ENCODE measurements at regions not wholly inside any gene's neighbourhood (a gene's known extent, or its start where the extent isn't known, plus 50 kb on each side); places are given as distances from the start of the nearest gene placed in this dataset.

- TF ChIP-seq, protein P1, sequence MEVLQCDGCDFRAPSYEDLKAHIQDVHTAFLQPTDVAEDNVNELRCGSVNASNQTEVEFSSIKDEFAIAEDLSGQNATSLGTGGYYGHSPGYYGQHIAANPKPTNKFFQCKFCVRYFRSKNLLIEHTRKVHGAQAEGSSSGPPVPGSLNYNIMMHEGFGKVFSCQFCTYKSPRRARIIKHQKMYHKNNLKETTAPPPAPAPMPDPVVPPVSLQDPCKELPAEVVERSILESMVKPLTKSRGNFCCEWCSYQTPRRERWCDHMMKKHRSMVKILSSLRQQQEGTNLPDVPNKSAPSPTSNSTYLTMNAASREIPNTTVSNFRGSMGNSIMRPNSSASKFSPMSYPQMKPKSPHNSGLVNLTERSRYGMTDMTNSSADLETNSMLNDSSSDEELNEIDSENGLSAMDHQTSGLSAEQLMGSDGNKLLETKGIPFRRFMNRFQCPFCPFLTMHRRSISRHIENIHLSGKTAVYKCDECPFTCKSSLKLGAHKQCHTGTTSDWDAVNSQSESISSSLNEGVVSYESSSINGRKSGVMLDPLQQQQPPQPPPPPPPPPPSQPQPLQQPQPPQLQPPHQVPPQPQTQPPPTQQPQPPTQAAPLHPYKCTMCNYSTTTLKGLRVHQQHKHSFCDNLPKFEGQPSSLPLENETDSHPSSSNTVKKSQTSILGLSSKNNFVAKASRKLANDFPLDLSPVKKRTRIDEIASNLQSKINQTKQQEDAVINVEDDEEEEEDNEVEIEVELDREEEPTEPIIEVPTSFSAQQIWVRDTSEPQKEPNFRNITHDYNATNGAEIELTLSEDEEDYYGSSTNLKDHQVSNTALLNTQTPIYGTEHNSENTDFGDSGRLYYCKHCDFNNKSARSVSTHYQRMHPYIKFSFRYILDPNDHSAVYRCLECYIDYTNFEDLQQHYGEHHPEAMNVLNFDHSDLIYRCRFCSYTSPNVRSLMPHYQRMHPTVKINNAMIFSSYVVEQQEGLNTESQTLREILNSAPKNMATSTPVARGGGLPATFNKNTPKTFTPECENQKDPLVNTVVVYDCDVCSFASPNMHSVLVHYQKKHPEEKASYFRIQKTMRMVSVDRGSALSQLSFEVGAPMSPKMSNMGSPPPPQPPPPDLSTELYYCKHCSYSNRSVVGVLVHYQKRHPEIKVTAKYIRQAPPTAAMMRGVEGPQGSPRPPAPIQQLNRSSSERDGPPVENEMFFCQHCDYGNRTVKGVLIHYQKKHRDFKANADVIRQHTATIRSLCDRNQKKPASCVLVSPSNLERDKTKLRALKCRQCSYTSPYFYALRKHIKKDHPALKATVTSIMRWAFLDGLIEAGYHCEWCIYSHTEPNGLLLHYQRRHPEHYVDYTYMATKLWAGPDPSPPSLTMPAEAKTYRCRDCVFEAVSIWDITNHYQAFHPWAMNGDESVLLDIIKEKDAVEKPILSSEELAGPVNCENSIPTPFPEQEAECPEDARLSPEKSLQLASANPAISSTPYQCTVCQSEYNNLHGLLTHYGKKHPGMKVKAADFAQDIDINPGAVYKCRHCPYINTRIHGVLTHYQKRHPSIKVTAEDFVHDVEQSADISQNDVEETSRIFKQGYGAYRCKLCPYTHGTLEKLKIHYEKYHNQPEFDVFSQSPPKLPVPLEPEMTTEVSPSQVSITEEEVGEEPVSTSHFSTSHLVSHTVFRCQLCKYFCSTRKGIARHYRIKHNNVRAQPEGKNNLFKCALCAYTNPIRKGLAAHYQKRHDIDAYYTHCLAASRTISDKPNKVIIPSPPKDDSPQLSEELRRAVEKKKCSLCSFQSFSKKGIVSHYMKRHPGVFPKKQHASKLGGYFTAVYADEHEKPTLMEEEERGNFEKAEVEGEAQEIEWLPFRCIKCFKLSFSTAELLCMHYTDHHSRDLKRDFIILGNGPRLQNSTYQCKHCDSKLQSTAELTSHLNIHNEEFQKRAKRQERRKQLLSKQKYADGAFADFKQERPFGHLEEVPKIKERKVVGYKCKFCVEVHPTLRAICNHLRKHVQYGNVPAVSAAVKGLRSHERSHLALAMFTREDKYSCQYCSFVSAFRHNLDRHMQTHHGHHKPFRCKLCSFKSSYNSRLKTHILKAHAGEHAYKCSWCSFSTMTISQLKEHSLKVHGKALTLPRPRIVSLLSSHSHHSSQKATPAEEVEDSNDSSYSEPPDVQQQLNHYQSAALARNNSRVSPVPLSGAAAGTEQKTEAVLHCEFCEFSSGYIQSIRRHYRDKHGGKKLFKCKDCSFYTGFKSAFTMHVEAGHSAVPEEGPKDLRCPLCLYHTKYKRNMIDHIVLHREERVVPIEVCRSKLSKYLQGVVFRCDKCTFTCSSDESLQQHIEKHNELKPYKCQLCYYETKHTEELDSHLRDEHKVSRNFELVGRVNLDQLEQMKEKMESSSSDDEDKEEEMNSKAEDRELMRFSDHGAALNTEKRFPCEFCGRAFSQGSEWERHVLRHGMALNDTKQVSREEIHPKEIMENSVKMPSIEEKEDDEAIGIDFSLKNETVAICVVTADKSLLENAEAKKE (CRISPR knock-in tag; IDR thresholded peaks at IDR 0.05), result no peak
- TF ChIP-seq ZNF331 (CRISPR knock-in tag; IDR thresholded peaks at IDR 0.05; ENCODE audit: low read depth), result no peak
- TF ChIP-seq JUNB (IDR thresholded peaks at IDR 0.05; ENCODE audit: unreplicated experiment), result no peak
- no peak for TF ChIP-seq POLR2AphosphoS5 (IDR thresholded peaks at IDR 0.05; ENCODE audit: low read depth)
- TF ChIP-seq NANOG (IDR thresholded peaks at IDR 0.05; ENCODE audit: borderline replicate concordance), result no peak
- TF ChIP-seq, protein P2, sequence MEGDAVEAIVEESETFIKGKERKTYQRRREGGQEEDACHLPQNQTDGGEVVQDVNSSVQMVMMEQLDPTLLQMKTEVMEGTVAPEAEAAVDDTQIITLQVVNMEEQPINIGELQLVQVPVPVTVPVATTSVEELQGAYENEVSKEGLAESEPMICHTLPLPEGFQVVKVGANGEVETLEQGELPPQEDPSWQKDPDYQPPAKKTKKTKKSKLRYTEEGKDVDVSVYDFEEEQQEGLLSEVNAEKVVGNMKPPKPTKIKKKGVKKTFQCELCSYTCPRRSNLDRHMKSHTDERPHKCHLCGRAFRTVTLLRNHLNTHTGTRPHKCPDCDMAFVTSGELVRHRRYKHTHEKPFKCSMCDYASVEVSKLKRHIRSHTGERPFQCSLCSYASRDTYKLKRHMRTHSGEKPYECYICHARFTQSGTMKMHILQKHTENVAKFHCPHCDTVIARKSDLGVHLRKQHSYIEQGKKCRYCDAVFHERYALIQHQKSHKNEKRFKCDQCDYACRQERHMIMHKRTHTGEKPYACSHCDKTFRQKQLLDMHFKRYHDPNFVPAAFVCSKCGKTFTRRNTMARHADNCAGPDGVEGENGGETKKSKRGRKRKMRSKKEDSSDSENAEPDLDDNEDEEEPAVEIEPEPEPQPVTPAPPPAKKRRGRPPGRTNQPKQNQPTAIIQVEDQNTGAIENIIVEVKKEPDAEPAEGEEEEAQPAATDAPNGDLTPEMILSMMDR (conservative IDR thresholded peaks at IDR 0.05; ENCODE audit: low read depth in 2 of 2), result no peak
Observed at GRCh38 chr12:127873306-127873705, 393.7 kb upstream of the TMEM132C start (continued).

- H3K27ac ChIP-seq (ENCODE audit: low read depth), result no peak overlapping the region
- H3K36me3 ChIP-seq (ENCODE audit: insufficient read depth), result no peaks in the 10 kb centered on the region; the same call in 1 of the 2 replicates
- Mint-ChIP-seq H3K4me3 (no peak overlapping the region), H3K27me3 (ENCODE audit: insufficient read depth, low read depth, poor library complexity) (no peaks in the 10 kb centered on the region), H3K27ac (no peak overlapping the region), H3K36me3 (ENCODE audit: low read depth) (peaks cover 34% of the 10 kb centered on the region), H3K9me3 (peaks cover 100% of the 10 kb centered on the region), H3K4me1 (no peaks in the 10 kb centered on the region)
- H3K79me2 ChIP-seq (replicated peaks; ENCODE audit: insufficient read depth), result no peaks in the 10 kb centered on the region
- H3K27me3 ChIP-seq (ENCODE audit: insufficient read depth), result no peaks in the 10 kb centered on the region
- no peaks in the 10 kb centered on the region for H4K20me1 ChIP-seq (replicated peaks; ENCODE audit: insufficient read depth)
- DNase-seq (ENCODE audit: low spot score), result no peak
- H2AFZ ChIP-seq, result no peak overlapping the region
- H3K4me1 ChIP-seq (ENCODE audit: insufficient read depth), result no peaks in the 10 kb centered on the region; the same call in 1 of the 2 replicates
- no peak for ATAC-seq
- H3K4me3 ChIP-seq, result no peak overlapping the region
- H3F3A ChIP-seq (replicated peaks; ENCODE audit: low read depth), result no peaks in the 10 kb centered on the region
- H3K9me2 ChIP-seq (ENCODE audit: insufficient read depth), result no peaks in the 10 kb centered on the region
- H3K4me2 ChIP-seq, result no peak overlapping the region
- TF ChIP-seq JUNB (IDR thresholded peaks at IDR 0.05; ENCODE audit: unreplicated experiment) (no peak), ZNF114 (CRISPR knock-in tag; IDR thresholded peaks at IDR 0.05) (no peak), ZNF331 (CRISPR knock-in tag; IDR thresholded peaks at IDR 0.05; ENCODE audit: low read depth) (no peak)
- TF ChIP-seq, protein P1 (CRISPR knock-in tag; IDR thresholded peaks at IDR 0.05), result no peak
Observed at GRCh38 chr12:127881371-127882140, 385.4 kb upstream of the TMEM132C start.
